ENCODE measurements at regions not wholly inside any gene's neighbourhood (a gene's known extent, or its start where the extent isn't known, plus 50 kb on each side); places are given as distances from the start of the nearest gene placed in this dataset.

GRCh38 chr1:208551024-208551423, 306.8 kb upstream of the PLXNA2 start:
- Mint-ChIP-seq H3K27me3 (ENCODE audit: low read depth) (peaks cover 2% of the 10 kb centered on the region), H3K4me1 (ENCODE audit: low read depth) (no peaks in the 10 kb centered on the region), H3K9me3 (ENCODE audit: insufficient read depth) (no peaks in the 10 kb centered on the region), H3K27ac (no peak overlapping the region), H3K36me3 (ENCODE audit: low read depth) (no peaks in the 10 kb centered on the region), H3K4me3 (no peak overlapping the region)
- DNase-seq (no peak), ATAC-seq (no peak)
- ChIA-PET CTCF (no interaction called here), POLR2A (no interaction called here)

- H3K4me1 Mint-ChIP-seq (ENCODE audit: low read depth) = no peaks in the 10 kb centered on the region
- H3K9me3 Mint-ChIP-seq (ENCODE audit: insufficient read depth) = no peaks in the 10 kb centered on the region
- POLR2A ChIA-PET = no interaction called here
Measured at GRCh38 chr1:208551633-208552320, 307.6 kb upstream of the PLXNA2 start.

GRCh38 chr1:208552928-208553327, 308.7 kb upstream of the PLXNA2 start:
- ATAC-seq (no peak), DNase-seq (no peak)
- ChIA-PET CTCF (no interaction called here), POLR2A (no interaction called here)
- Mint-ChIP-seq H3K36me3 (ENCODE audit: low read depth) (no peaks in the 10 kb centered on the region), H3K4me1 (ENCODE audit: low read depth) (no peaks in the 10 kb centered on the region), H3K4me3 (no peak overlapping the region), H3K27me3 (ENCODE audit: low read depth) (peaks cover 2% of the 10 kb centered on the region), H3K9me3 (ENCODE audit: insufficient read depth) (no peaks in the 10 kb centered on the region), H3K27ac (no peak overlapping the region)

More at GRCh38 chr1:208551633-208552320, 307.6 kb upstream of the PLXNA2 start:
- peaks cover 2% of the 10 kb centered on the region for H3K27me3 Mint-ChIP-seq (ENCODE audit: low read depth)
- DNase-seq (no peak), ATAC-seq (no peak)
- no peak overlapping the region for H3K27ac Mint-ChIP-seq
- CTCF ChIA-PET = no interaction called here
- no peaks in the 10 kb centered on the region for H3K36me3 Mint-ChIP-seq (ENCODE audit: low read depth)
- H3K4me3 Mint-ChIP-seq = no peak overlapping the region

- H3K4me1 Mint-ChIP-seq (ENCODE audit: low read depth) = no peaks in the 10 kb centered on the region
- POLR2A ChIA-PET = no interaction called here
Measured at GRCh38 chr1:208556461-208556860, 312.3 kb upstream of the PLXNA2 start.

GRCh38 chr1:208557046-208557722, 313.0 kb upstream of the PLXNA2 start:
- ATAC-seq (no peak), DNase-seq (no peak)
- H3K27ac Mint-ChIP-seq = no peak overlapping the region
- H3K4me3 Mint-ChIP-seq = no peak overlapping the region
- no peaks in the 10 kb centered on the region for H3K36me3 Mint-ChIP-seq (ENCODE audit: low read depth)
- no peaks in the 10 kb centered on the region for H3K9me3 Mint-ChIP-seq (ENCODE audit: insufficient read depth)
- no peaks in the 10 kb centered on the region for H3K4me1 Mint-ChIP-seq (ENCODE audit: low read depth)
- POLR2A ChIA-PET = no interaction called here
- H3K27me3 Mint-ChIP-seq (ENCODE audit: low read depth) = no peaks in the 10 kb centered on the region
- CTCF ChIA-PET = no interaction called here

More at GRCh38 chr1:208556461-208556860, 312.3 kb upstream of the PLXNA2 start:
- H3K27ac Mint-ChIP-seq = no peak overlapping the region
- no peaks in the 10 kb centered on the region for H3K36me3 Mint-ChIP-seq (ENCODE audit: low read depth)
- no peak overlapping the region for H3K4me3 Mint-ChIP-seq
- CTCF ChIA-PET = no interaction called here
- no peaks in the 10 kb centered on the region for H3K27me3 Mint-ChIP-seq (ENCODE audit: low read depth)
- no peak for ATAC-seq
- DNase-seq = no peak
- H3K9me3 Mint-ChIP-seq (ENCODE audit: insufficient read depth) = no peaks in the 10 kb centered on the region

- DNase-seq = no peak
- POLR2A ChIA-PET = no interaction called here
- ATAC-seq = no peak
- no peak overlapping the region for H3K4me3 Mint-ChIP-seq
- no peak overlapping the region for H3K27ac Mint-ChIP-seq
- H3K36me3 Mint-ChIP-seq (ENCODE audit: low read depth) = no peaks in the 10 kb centered on the region
- H3K27me3 Mint-ChIP-seq (ENCODE audit: low read depth) = no peaks in the 10 kb centered on the region
- no peaks in the 10 kb centered on the region for H3K4me1 Mint-ChIP-seq (ENCODE audit: low read depth)
- CTCF ChIA-PET = no interaction called here
- no peaks in the 10 kb centered on the region for H3K9me3 Mint-ChIP-seq (ENCODE audit: insufficient read depth)
Measured at GRCh38 chr1:208557723-208558094, 313.5 kb upstream of the PLXNA2 start.

GRCh38 chr1:208559597-208560329, 315.6 kb upstream of the PLXNA2 start:
- POLR2A ChIA-PET = no interaction called here
- no peak overlapping the region for H3K27ac Mint-ChIP-seq
- no peaks in the 10 kb centered on the region for H3K27me3 Mint-ChIP-seq (ENCODE audit: low read depth)
- H3K9me3 Mint-ChIP-seq (ENCODE audit: insufficient read depth) = no peaks in the 10 kb centered on the region
- no peaks in the 10 kb centered on the region for H3K4me1 Mint-ChIP-seq (ENCODE audit: low read depth)
- no peaks in the 10 kb centered on the region for H3K36me3 Mint-ChIP-seq (ENCODE audit: low read depth)
- CTCF ChIA-PET = no interaction called here
- ATAC-seq (no peak), DNase-seq (no peak)
- no peak overlapping the region for H3K4me3 Mint-ChIP-seq

GRCh38 chr1:208562151-208562960, 318.2 kb upstream of the PLXNA2 start:
- H3K4me1 Mint-ChIP-seq (ENCODE audit: low read depth) = no peaks in the 10 kb centered on the region
- no peak for ATAC-seq
- POLR2A ChIA-PET = no interaction called here
- H3K27me3 Mint-ChIP-seq (ENCODE audit: low read depth) = no peaks in the 10 kb centered on the region
- CTCF ChIA-PET = no interaction called here
- no peak overlapping the region for H3K27ac Mint-ChIP-seq
- DNase-seq = no peak
- H3K9me3 Mint-ChIP-seq (ENCODE audit: insufficient read depth) = no peaks in the 10 kb centered on the region
- H3K36me3 Mint-ChIP-seq (ENCODE audit: low read depth) = no peaks in the 10 kb centered on the region
- H3K4me3 Mint-ChIP-seq = no peak overlapping the region

- DNase-seq (no peak), ATAC-seq (no peak)
- no peaks in the 10 kb centered on the region for H3K9me3 Mint-ChIP-seq (ENCODE audit: insufficient read depth)
- H3K27me3 Mint-ChIP-seq (ENCODE audit: low read depth) = no peaks in the 10 kb centered on the region
- H3K27ac Mint-ChIP-seq = no peak overlapping the region
- ChIA-PET CTCF (no interaction called here), POLR2A (no interaction called here)
- no peaks in the 10 kb centered on the region for H3K4me1 Mint-ChIP-seq (ENCODE audit: low read depth)
- no peaks in the 10 kb centered on the region for H3K36me3 Mint-ChIP-seq (ENCODE audit: low read depth)
- no peak overlapping the region for H3K4me3 Mint-ChIP-seq
Measured at GRCh38 chr1:208564466-208564865, 320.3 kb upstream of the PLXNA2 start.

GRCh38 chr1:208565756-208566440, 321.7 kb upstream of the PLXNA2 start:
- H3K36me3 Mint-ChIP-seq (ENCODE audit: low read depth) = no peaks in the 10 kb centered on the region
- DNase-seq = no peak
- no peaks in the 10 kb centered on the region for H3K9me3 Mint-ChIP-seq (ENCODE audit: insufficient read depth)
- ChIA-PET CTCF (no interaction called here), POLR2A (no interaction called here)
- H3K27me3 Mint-ChIP-seq (ENCODE audit: low read depth) = no peaks in the 10 kb centered on the region
- H3K4me1 Mint-ChIP-seq (ENCODE audit: low read depth) = no peaks in the 10 kb centered on the region
- no peak overlapping the region for H3K27ac Mint-ChIP-seq
- no peak for ATAC-seq
- H3K4me3 Mint-ChIP-seq = no peak overlapping the region

GRCh38 chr1:208569181-208569580, 325.0 kb upstream of the PLXNA2 start:
- H3K4me3 Mint-ChIP-seq = no peak overlapping the region
- CTCF ChIA-PET = no interaction called here
- H3K9me3 Mint-ChIP-seq (ENCODE audit: insufficient read depth) = no peaks in the 10 kb centered on the region
- POLR2A ChIA-PET = no interaction called here
- ATAC-seq (no peak), DNase-seq (no peak)
- no peaks in the 10 kb centered on the region for H3K27me3 Mint-ChIP-seq (ENCODE audit: low read depth)
- no peaks in the 10 kb centered on the region for H3K4me1 Mint-ChIP-seq (ENCODE audit: low read depth)
- no peak overlapping the region for H3K27ac Mint-ChIP-seq
- no peaks in the 10 kb centered on the region for H3K36me3 Mint-ChIP-seq (ENCODE audit: low read depth)
